HS-5 (cell line): ENCODE measurements at regions not wholly inside any gene's neighbourhood (a gene's known extent, or its start where the extent isn't known, plus 50 kb on each side); places are given as distances from the start of the nearest gene placed in this dataset.
"Not testable (repeated sequence)": the region's sequence is repeated elsewhere in the genome, so short reads cannot be mapped to it uniquely, and the experiment has no call there.

Source experiments
- DNase-seq: peaks from one replicate; pipeline ENCODE4 v3.0.0-alpha.2; 2012; ENCODE audit warnings: low read depth

- no peak for DNase-seq
These were observed 373.3 kb upstream of the SEMA6A start for GRCh38 chr5:116947691-116948528.

GRCh38 chr5:116945613-116946382, 371.2 kb upstream of the SEMA6A start:
- DNase-seq = not testable (repeated sequence)

- no peak for DNase-seq
These were observed 369.6 kb upstream of the SEMA6A start for GRCh38 chr5:116944183-116944582.

GRCh38 chr5:116942622-116943021, 368.0 kb upstream of the SEMA6A start:
- peak; percentile 15 for DNase-seq

GRCh38 chr5:116939641-116940040, 365.0 kb upstream of the SEMA6A start:
- DNase-seq = no peak

GRCh38 chr5:116938488-116938887, 363.9 kb upstream of the SEMA6A start:
- DNase-seq = no peak

GRCh38 chr5:116935561-116936162, 361.0 kb upstream of the SEMA6A start:
- DNase-seq = no peak

- DNase-seq = no peak
These were observed 356.0 kb upstream of the SEMA6A start for GRCh38 chr5:116930616-116931015.

- DNase-seq = no peak
These were observed 348.7 kb upstream of the SEMA6A start for GRCh38 chr5:116923344-116923743.

- DNase-seq = no peak
These were observed 347.9 kb upstream of the SEMA6A start for GRCh38 chr5:116922532-116922931.

GRCh38 chr5:116914869-116915504, 340.4 kb upstream of the SEMA6A start:
- no peak for DNase-seq

GRCh38 chr5:116912221-116912620, 337.6 kb upstream of the SEMA6A start:
- DNase-seq = no peak

- no peak for DNase-seq
These were observed 336.5 kb upstream of the SEMA6A start for GRCh38 chr5:116911074-116911473.

- DNase-seq = no peak
These were observed 333.9 kb upstream of the SEMA6A start for GRCh38 chr5:116908537-116908936.

GRCh38 chr5:116905885-116906284, 331.3 kb upstream of the SEMA6A start:
- no peak for DNase-seq

GRCh38 chr5:116900793-116901192, 326.2 kb upstream of the SEMA6A start:
- no peak for DNase-seq

- no peak for DNase-seq
These were observed 324.3 kb upstream of the SEMA6A start for GRCh38 chr5:116898917-116899316.

GRCh38 chr5:116897291-116897690, 322.7 kb upstream of the SEMA6A start:
- DNase-seq = no peak

GRCh38 chr5:116896001-116896400, 321.4 kb upstream of the SEMA6A start:
- DNase-seq = no peak

GRCh38 chr5:116892993-116893392, 318.4 kb upstream of the SEMA6A start:
- DNase-seq = no peak

- DNase-seq = no peak
These were observed 312.5 kb upstream of the SEMA6A start for GRCh38 chr5:116887104-116887503.

- DNase-seq = no peak
These were observed 311.2 kb upstream of the SEMA6A start for GRCh38 chr5:116885825-116886224.
